ENCODE measurements at regions not wholly inside any gene's neighbourhood (a gene's known extent, or its start where the extent isn't known, plus 50 kb on each side); places are given as distances from the start of the nearest gene placed in this dataset.

DNA sequence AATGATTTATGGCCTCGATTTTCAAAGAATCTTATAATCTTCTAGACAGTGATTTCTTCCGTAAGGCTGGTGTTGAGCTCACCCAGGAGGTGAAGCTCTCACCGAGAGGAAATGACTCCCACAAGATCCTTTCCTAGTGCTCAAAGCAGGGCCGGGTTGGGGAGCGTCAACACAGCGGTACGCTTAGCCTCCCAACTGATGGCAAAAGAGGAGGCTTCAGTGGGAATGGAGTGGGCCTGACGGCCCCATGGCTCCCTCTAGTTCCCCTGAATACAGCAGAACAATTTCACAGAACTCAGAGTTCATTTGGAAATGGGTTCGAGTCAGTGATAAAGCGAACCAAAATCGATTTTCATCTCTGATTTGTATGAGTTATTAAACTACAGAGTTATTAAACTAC, 449.5 kb downstream of the KLF12 start:
- no peaks in the 10 kb centered on the region for H4K20me1 ChIP-seq
- no peaks in the 10 kb centered on the region for H3K4me1 ChIP-seq
- no peaks in the 10 kb centered on the region for H3K9me3 ChIP-seq (replicated peaks in 1 of 11)
- H3K4me2 ChIP-seq: no peak overlapping the region
- no peak overlapping the region for H3K4me3 ChIP-seq
- H3K9ac ChIP-seq: no peak overlapping the region
- H3K36me3 ChIP-seq: peaks cover 0 to 14% (median 4%) of the 10 kb centered on the region in 11 experiments; a peak in 5 of 22 replicates
- no peaks in the 10 kb centered on the region for H3K27me3 ChIP-seq
- no peak for TF ChIP-seq Cebpa-rat (IDR thresholded peaks at IDR 0.05)
- H3K27ac ChIP-seq: no peak overlapping the region

DNA sequence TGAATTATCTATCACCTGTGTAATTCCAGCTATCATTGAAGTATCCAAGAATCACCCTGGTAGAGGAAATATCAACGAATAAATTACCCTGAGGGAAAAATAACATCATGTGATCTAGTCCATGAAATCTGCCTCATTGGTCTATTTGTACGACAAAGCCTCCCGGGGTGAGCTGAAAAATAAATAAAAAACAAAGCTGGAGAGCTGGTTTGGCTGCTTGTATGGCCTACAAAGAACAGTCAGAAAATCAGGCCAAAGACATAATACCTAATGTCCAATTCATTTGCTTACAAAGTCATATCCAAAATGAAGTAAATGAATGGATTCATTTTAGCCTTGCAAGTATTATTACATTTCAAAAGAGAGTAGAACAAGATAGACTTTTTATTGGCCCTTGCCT, 449.9 kb downstream of the KLF12 start:
- Histone ChIP-seq H3K27me3 (no peaks in the 10 kb centered on the region), H3K4me1 (no peaks in the 10 kb centered on the region), H3K9ac (no peak overlapping the region), H3K36me3 (peaks cover 0 to 10% (median under 1%) of the 10 kb centered on the region in 11 experiments; a peak in 5 of 22 replicates), H4K20me1 (no peaks in the 10 kb centered on the region), H3K4me2 (no peak overlapping the region), H3K9me3 (replicated peaks in 1 of 11) (no peaks in the 10 kb centered on the region), H3K4me3 (no peak overlapping the region), H3K27ac (no peak overlapping the region)
- TF ChIP-seq Cebpa-rat (IDR thresholded peaks at IDR 0.05): no peak

DNA sequence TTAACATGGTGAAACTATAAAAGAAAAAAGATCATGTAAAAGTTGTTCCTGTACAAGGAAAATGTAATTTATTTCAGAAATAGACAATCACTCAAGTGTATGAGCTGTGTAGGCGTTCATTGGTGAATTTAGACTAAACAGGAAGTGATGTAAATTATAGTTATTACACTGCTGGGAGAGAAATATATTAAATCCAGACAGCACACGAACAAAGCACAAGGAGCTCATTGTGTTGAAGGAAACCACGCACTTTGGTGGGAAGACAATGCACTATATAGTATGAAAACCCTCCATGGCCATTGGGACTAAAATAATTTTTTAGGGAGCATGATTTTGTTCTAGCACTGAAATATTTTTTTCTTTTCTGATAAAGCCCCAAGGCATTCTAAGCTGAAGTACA, 450.5 kb downstream of the KLF12 start:
- Histone ChIP-seq H3K4me1 (no peaks in the 10 kb centered on the region), H3K36me3 (peaks cover 0 to 7% (median 0%) of the 10 kb centered on the region in 11 experiments; a peak in 4 of 22 replicates), H3K4me2 (no peak overlapping the region), H3K27ac (no peak overlapping the region), H3K4me3 (no peak overlapping the region), H4K20me1 (no peaks in the 10 kb centered on the region), H3K9me3 (replicated peaks in 1 of 11) (no peaks in the 10 kb centered on the region), H3K27me3 (no peaks in the 10 kb centered on the region), H3K9ac (no peak overlapping the region)
- no peak for TF ChIP-seq Cebpa-rat (IDR thresholded peaks at IDR 0.05)

DNA sequence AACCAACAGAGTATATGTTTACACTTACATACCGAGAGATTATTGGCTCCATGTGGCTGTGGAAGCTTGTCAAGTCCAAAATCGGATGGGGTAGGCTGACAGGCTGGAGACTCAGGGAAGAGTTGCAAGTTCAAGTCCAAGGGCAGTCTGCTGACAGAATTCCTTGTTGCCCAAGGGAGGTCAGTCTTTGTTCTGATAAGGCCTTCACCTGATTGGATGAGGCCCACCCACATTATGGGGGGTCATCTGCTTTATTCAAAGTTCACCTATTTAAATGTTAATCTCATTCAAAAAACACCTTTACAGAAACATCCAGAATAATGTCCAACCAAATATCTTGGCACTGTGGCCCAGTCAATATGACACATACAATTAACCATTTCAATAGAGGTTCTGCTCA, 452.4 kb downstream of the KLF12 start:
- H3K9ac ChIP-seq: no peak overlapping the region
- 0 out of 20 replicates have a peak, but pooled peaks cover 0 to 6% (median 0%) of the 10 kb centered on the region in 10 experiments for H3K4me1 ChIP-seq
- H4K20me1 ChIP-seq: no peaks in the 10 kb centered on the region
- no peak overlapping the region for H3K4me2 ChIP-seq
- TF ChIP-seq Cebpa-rat (IDR thresholded peaks at IDR 0.05): no peak
- H3K27ac ChIP-seq: no peak overlapping the region
- no peak overlapping the region for H3K4me3 ChIP-seq
- H3K36me3 ChIP-seq: peaks cover 0 to 7% (median 0%) of the 10 kb centered on the region in 11 experiments; a peak in 3 of 22 replicates
- H3K27me3 ChIP-seq: no peaks in the 10 kb centered on the region
- no peaks in the 10 kb centered on the region for H3K9me3 ChIP-seq (replicated peaks in 1 of 11)

DNA sequence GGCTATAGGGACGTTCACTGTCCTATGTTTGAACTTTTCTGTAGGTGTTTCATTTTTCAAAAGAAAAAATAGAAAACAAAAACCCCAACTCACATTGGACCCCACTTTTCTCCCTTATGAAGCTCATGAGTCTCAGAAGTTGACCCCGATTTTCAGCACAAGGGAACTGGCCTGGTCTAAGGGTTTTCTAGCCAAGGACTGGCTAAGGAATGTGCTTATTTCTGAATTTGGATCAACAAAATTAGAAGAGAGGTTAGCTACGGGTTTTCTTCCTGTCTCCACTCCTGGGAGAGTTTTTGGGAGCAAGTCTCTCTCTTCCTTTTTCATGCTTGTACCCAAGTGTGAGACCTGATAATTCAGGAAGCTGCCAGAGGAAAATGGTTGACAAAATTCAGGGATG, 453.2 kb downstream of the KLF12 start:
- Histone ChIP-seq H3K9me3 (replicated peaks in 1 of 11) (no peaks in the 10 kb centered on the region), H3K36me3 (peaks cover 0 to 7% (median 0%) of the 10 kb centered on the region in 11 experiments; a peak in 3 of 22 replicates), H3K4me1 (0 out of 20 replicates have a peak, but pooled peaks cover 0 to 6% (median 0%) of the 10 kb centered on the region in 10 experiments), H3K27ac (no peak overlapping the region), H3K9ac (no peak overlapping the region), H3K27me3 (no peaks in the 10 kb centered on the region), H3K4me3 (no peak overlapping the region), H3K4me2 (no peak overlapping the region), H4K20me1 (no peaks in the 10 kb centered on the region)
- no peak for TF ChIP-seq Cebpa-rat (IDR thresholded peaks at IDR 0.05)

DNA sequence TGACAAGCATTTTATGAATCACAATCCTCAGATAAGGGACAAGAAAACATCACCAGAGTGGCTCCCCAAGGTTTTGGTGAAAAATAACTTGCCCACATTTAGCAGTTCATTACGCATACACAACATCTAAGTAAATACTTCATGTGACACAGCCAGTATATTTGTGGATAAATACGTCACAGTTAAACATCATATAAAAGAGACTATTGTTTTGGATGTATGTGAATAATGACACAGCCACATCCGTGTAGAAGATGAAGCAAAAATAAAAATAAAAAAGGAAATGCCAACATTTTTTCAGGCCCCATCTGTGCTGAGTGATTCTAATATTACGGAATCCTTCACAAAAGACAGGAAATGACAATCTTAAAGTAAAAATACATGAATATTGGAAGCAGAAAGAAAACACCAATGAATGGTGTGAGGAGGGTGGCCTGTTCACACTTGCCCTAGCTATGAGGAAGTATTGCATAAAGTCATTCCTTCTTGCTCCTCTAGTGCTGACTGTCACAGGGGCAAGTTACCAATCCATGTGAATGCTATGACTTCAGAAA, 457.1 kb downstream of the KLF12 start:
- Histone ChIP-seq H3K4me3 (no peak overlapping the region), H3K9me3 (replicated peaks in 1 of 11) (no peaks in the 10 kb centered on the region), H3K36me3 (peaks cover 0 to 7% (median 0%) of the 10 kb centered on the region in 11 experiments; a peak in 3 of 22 replicates), H3K27ac (no peak overlapping the region), H4K20me1 (no peaks in the 10 kb centered on the region), H3K9ac (no peak overlapping the region), H3K27me3 (no peaks in the 10 kb centered on the region), H3K4me1 (0 out of 20 replicates have a peak, but pooled peaks cover 0 to 6% (median 0%) of the 10 kb centered on the region in 10 experiments), H3K4me2 (no peak overlapping the region)
- no peak for TF ChIP-seq Cebpa-rat (IDR thresholded peaks at IDR 0.05)

DNA sequence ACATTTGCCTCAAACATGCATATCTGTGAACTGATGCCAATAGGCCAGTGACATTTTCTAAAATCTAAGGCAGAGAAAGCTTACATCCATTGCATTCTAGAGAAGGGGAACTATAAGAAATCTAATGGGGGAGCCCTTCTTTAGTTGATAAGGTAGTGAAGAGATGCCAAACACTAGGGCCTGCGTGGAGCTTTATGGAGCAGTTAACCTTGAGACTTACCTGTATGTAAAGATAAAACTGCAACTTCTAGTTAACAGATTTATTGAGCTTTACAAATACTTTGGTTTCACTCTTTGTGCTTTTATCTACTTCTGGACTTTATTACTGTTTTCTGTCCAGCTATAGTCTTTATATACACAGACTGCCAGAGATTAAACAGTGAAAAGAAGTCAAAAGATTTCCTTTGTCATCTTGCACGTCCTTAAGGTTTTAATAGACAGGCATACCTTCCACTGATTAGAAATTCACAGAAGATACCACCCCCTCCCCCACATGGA, 457.6 kb downstream of the KLF12 start:
- Histone ChIP-seq H3K9ac (no peak overlapping the region), H4K20me1 (no peaks in the 10 kb centered on the region), H3K27me3 (no peaks in the 10 kb centered on the region), H3K27ac (no peak overlapping the region), H3K36me3 (peaks cover 0 to 2% (median 0%) of the 10 kb centered on the region in 11 experiments; a peak in 2 of 22 replicates), H3K4me2 (no peak overlapping the region), H3K4me3 (no peak overlapping the region), H3K9me3 (replicated peaks in 1 of 11) (no peaks in the 10 kb centered on the region), H3K4me1 (0 out of 20 replicates have a peak, but pooled peaks cover 0 to 6% (median 0%) of the 10 kb centered on the region in 10 experiments)
- TF ChIP-seq Cebpa-rat (IDR thresholded peaks at IDR 0.05): no peak

DNA sequence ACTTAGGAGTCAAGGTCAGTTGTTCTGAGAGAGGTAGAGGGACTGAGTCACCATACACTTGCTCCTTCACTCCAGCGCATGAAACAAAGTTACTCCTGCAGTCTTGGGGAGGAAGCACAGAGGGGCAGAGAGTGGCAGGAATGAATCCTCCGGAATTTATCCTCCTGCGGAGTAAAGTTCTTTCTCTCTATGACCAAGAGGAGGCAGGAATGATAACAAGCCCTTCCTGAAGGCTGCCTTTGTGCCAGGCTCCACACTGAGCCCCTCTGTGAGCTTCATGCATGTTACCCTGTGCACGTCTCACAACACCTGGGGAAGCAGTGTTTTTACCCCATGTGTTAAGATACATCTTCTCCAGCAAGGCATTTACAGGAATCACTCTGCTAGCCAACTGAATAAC, 458.4 kb downstream of the KLF12 start:
- TF ChIP-seq Cebpa-rat (IDR thresholded peaks at IDR 0.05): no peak
- no peaks in the 10 kb centered on the region for H4K20me1 ChIP-seq
- no peaks in the 10 kb centered on the region for H3K9me3 ChIP-seq (replicated peaks in 1 of 11)
- H3K36me3 ChIP-seq: no peaks in the 10 kb centered on the region
- no peak overlapping the region for H3K4me3 ChIP-seq
- H3K27me3 ChIP-seq: no peaks in the 10 kb centered on the region
- H3K9ac ChIP-seq: no peak overlapping the region
- H3K4me1 ChIP-seq: 0 out of 20 replicates have a peak, but pooled peaks cover 0 to 6% (median 0%) of the 10 kb centered on the region in 10 experiments
- no peak overlapping the region for H3K4me2 ChIP-seq
- no peak overlapping the region for H3K27ac ChIP-seq

DNA sequence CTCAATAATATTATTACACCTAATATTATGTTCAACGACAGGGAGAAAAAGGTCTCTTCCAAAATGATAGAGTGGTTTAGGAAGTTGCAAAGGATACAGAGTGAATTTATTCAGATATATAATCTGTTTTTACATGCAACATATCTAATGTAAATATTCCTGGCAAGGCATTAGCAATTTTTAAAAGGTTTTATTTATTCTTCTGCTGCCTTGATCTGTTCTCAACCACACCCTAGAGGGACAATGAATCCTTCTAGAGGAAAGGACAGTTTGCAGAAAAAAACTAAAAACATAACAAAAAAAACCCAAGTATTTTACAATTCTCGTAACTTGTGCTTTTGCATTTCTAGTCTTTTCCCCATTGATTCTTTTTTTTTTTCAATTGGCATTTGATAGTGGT, 459.6 kb downstream of the KLF12 start:
- no peaks in the 10 kb centered on the region for H3K9me3 ChIP-seq (replicated peaks in 1 of 11)
- H3K4me2 ChIP-seq: no peak overlapping the region
- TF ChIP-seq Cebpa-rat (IDR thresholded peaks at IDR 0.05): no peak
- no peaks in the 10 kb centered on the region for H4K20me1 ChIP-seq
- no peaks in the 10 kb centered on the region for H3K36me3 ChIP-seq
- H3K4me3 ChIP-seq: no peak overlapping the region
- H3K9ac ChIP-seq: no peak overlapping the region
- H3K27me3 ChIP-seq: no peaks in the 10 kb centered on the region
- H3K4me1 ChIP-seq: 0 out of 20 replicates have a peak, but pooled peaks cover 0 to 6% (median 0%) of the 10 kb centered on the region in 10 experiments
- no peak overlapping the region for H3K27ac ChIP-seq

DNA sequence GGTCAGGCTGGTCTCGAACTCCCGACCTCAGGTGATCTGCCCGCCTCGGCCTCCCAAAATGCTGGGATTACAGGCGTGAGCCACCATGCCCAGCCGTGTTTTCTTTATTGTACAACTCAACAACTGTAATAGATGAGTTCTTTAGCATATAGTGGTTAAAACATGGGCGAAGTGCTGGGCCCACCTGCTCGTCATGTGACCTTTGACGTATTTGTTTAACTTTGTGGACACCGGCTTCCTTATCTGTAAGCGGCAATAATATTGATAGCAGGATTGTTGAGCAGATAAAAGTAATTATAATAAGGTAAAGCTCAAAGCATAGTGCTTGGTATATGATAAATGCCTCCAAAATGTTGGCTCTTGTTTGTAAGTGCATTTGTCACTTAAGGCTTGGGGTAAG, 460.3 kb downstream of the KLF12 start:
- Histone ChIP-seq H3K27ac (no peak overlapping the region), H4K20me1 (no peaks in the 10 kb centered on the region), H3K4me3 (no peak overlapping the region), H3K9ac (no peak overlapping the region), H3K36me3 (no peaks in the 10 kb centered on the region), H3K4me1 (0 out of 20 replicates have a peak, but pooled peaks cover 0 to 6% (median 0%) of the 10 kb centered on the region in 10 experiments), H3K9me3 (replicated peaks in 1 of 11) (no peaks in the 10 kb centered on the region), H3K27me3 (no peaks in the 10 kb centered on the region), H3K4me2 (no peak overlapping the region)
- no peak for TF ChIP-seq Cebpa-rat (IDR thresholded peaks at IDR 0.05)

Measured in BLaER1 treated with 17β-estradiol and CSF1 and Interleukin-3, amounts not matched to agents 10 nM and 100 nM (cell line).